Epithelial cell of prostate (primary cell): ENCODE measurements at regions not wholly inside any gene's neighbourhood (a gene's known extent, or its start where the extent isn't known, plus 50 kb on each side); places are given as distances from the start of the nearest gene placed in this dataset.

Source experiments
- DNase-seq: peaks from one replicate; pipeline ENCODE4 v3.0.0-alpha.2; 2011; ENCODE audit warnings: low read depth, low spot score
- H3K27ac ChIP-seq: fragments of 450-650 bp; 2 replicates; pipeline ENCODE4 v1.5.1; 2017; ENCODE audit warnings: mild to moderate bottlenecking

- no peak overlapping the region for H3K27ac ChIP-seq
These were observed 123.7 kb upstream of the EEPD1 start for GRCh38 chr7:36029311-36029710.

GRCh38 chr7:36029853-36030515 lies 123.1 kb upstream of the EEPD1 start:
- H3K27ac ChIP-seq: no peak overlapping the region
- DNase-seq: no peak

More at GRCh38 chr7:36029311-36029710, 123.7 kb upstream of the EEPD1 start:
- no peak for DNase-seq

GRCh38 chr7:36032361-36032818 lies 120.7 kb upstream of the EEPD1 start:
- H3K27ac ChIP-seq: no peak overlapping the region
- DNase-seq: no peak

- H3K27ac ChIP-seq: no peak overlapping the region
- DNase-seq: peak; percentile 84
These were observed 119.0 kb upstream of the EEPD1 start for GRCh38 chr7:36034020-36034419.

- no peak overlapping the region for H3K27ac ChIP-seq
- DNase-seq: no peak
These were observed 117.9 kb upstream of the EEPD1 start for GRCh38 chr7:36035186-36035585.

- peak overlapping the region; percentile 26 for H3K27ac ChIP-seq
- DNase-seq: no peak
These were observed 116.5 kb upstream of the EEPD1 start for GRCh38 chr7:36036590-36036989.

GRCh38 chr7:36037121-36037662 lies 115.9 kb upstream of the EEPD1 start:
- H3K27ac ChIP-seq: peak overlapping the region; percentile 26
- peak; percentile 89 for DNase-seq

GRCh38 chr7:36038063-36038721 lies 114.9 kb upstream of the EEPD1 start:
- DNase-seq: no peak
- no peak overlapping the region for H3K27ac ChIP-seq

GRCh38 chr7:36039243-36039642 lies 113.8 kb upstream of the EEPD1 start:
- DNase-seq: no peak
- H3K27ac ChIP-seq: no peak overlapping the region

GRCh38 chr7:36039671-36040070 lies 113.4 kb upstream of the EEPD1 start:
- no peak for DNase-seq
- no peak overlapping the region for H3K27ac ChIP-seq

GRCh38 chr7:36040679-36041078 lies 112.4 kb upstream of the EEPD1 start:
- no peak overlapping the region for H3K27ac ChIP-seq
- no peak for DNase-seq

- H3K27ac ChIP-seq: no peak overlapping the region
- DNase-seq: no peak
These were observed 108.8 kb upstream of the EEPD1 start for GRCh38 chr7:36044101-36044892.

GRCh38 chr7:36045326-36045725 lies 107.7 kb upstream of the EEPD1 start:
- no peak overlapping the region for H3K27ac ChIP-seq
- no peak for DNase-seq

- no peak overlapping the region for H3K27ac ChIP-seq
- DNase-seq: no peak
These were observed 107.2 kb upstream of the EEPD1 start for GRCh38 chr7:36045830-36046341.

- no peak for DNase-seq
- H3K27ac ChIP-seq: no peak overlapping the region
These were observed 105.9 kb upstream of the EEPD1 start for GRCh38 chr7:36047091-36047658.

GRCh38 chr7:36048141-36048901 lies 104.7 kb upstream of the EEPD1 start:
- DNase-seq: peak; percentile 43
- H3K27ac ChIP-seq: no peak overlapping the region

- no peak for DNase-seq
These were observed 104.2 kb upstream of the EEPD1 start for GRCh38 chr7:36048902-36049240.

GRCh38 chr7:36051501-36051900 lies 101.6 kb upstream of the EEPD1 start:
- no peak overlapping the region for H3K27ac ChIP-seq
- DNase-seq: no peak

More at GRCh38 chr7:36048902-36049240, 104.2 kb upstream of the EEPD1 start:
- no peak overlapping the region for H3K27ac ChIP-seq

GRCh38 chr7:36053589-36053988 lies 99.5 kb upstream of the EEPD1 start:
- no peak overlapping the region for H3K27ac ChIP-seq
- DNase-seq: no peak

GRCh38 chr7:36054637-36055036 lies 98.4 kb upstream of the EEPD1 start:
- H3K27ac ChIP-seq: no peak overlapping the region
- no peak for DNase-seq
